SK-N-MC (cell line): ENCODE measurements at regions not wholly inside any gene's neighbourhood (a gene's known extent, or its start where the extent isn't known, plus 50 kb on each side); places are given as distances from the start of the nearest gene placed in this dataset.

Experiments
- EZH2 ChIP-seq: fragments of 200-600 bp; sonication (generic); IDR thresholded peaks from one replicate; pipeline ENCODE4 v1.6.1; 2017; ENCODE audit warnings: antibody characterized with exemption
- POLR2AphosphoS5 ChIP-seq: IDR thresholded peaks from 2 replicates; pipeline ENCODE4 v1.6.1; 2012; ENCODE audit warnings: mild to moderate bottlenecking, low read depth, low read length, borderline replicate concordance

DNA sequence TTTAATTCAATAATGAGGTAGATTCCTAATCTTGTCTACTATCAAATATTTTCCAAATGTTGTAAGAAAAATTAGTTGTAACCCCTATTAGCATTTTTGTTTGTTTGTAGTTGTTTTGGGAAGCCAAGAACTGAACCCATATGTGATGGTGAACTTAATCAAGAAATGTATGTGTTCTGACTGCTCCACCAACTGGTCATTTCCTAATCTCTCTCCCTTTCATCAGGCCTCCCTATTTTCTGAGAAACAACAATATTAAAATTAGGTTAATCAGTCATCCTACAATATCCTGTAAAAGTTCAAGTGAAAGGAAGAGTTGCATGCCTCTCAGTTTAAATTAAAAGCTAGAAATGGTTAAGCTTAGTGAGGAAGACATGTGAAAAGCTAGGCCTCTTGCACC, 504.0 kb downstream of the EPHA4 start:
- no peak for TF ChIP-seq POLR2AphosphoS5
- TF ChIP-seq EZH2: no peak
